HepG2 (cell line): ENCODE measurements at regions not wholly inside any gene's neighbourhood (a gene's known extent, or its start where the extent isn't known, plus 50 kb on each side); places are given as distances from the start of the nearest gene placed in this dataset.

Experiments
- CREM ChIP-seq, 2 experiments: sonication (generic) in 1 of 2; formaldehyde crosslinking in 1 of 2; IDR thresholded peaks; 2 replicates each; pipeline versions ENCODE4 v1.4.0 to v1.6.1; 2016 to 2020; ENCODE audit warnings: antibody characterized with exemption in 1 of 2, mild to moderate bottlenecking in 1 of 2, missing genetic modification reagents in 1 of 2
- MATR3 ChIP-seq: sonication (generic); formaldehyde crosslinking; IDR thresholded peaks from 2 replicates; pipeline ENCODE4 v1.4.0; 2020; ENCODE audit warnings: missing genetic modification reagents
- MYC ChIP-seq: sonication (generic); formaldehyde crosslinking; IDR thresholded peaks from 2 replicates; pipeline ENCODE4 v1.9.0; 2021; ENCODE audit warnings: missing genetic modification reagents, borderline replicate concordance
- SMAD3 ChIP-seq: sonication (generic); formaldehyde crosslinking; IDR thresholded peaks from 2 replicates; pipeline ENCODE4 v1.4.0; 2020; ENCODE audit warnings: missing genetic modification reagents
- SSRP1 ChIP-seq: IDR thresholded peaks from 2 replicates; pipeline ENCODE4 v1.6.1; 2016; ENCODE audit warnings: control low read depth
- XRCC5 ChIP-seq: fragments of 200-400 bp; formaldehyde crosslinking; optimal IDR thresholded peaks from 2 replicates; pipeline ENCODE3; 2017; ENCODE audit warnings: mild to moderate bottlenecking, low read length
- ZFP37 ChIP-seq: sonication (generic); formaldehyde crosslinking; IDR thresholded peaks from 2 replicates; pipeline ENCODE4 v1.4.0; 2020; ENCODE audit warnings: missing genetic modification reagents, borderline replicate concordance
- ZNF281 ChIP-seq: sonication (generic); formaldehyde crosslinking; IDR thresholded peaks from 2 replicates; pipeline ENCODE4 v1.4.0; 2020; ENCODE audit warnings: missing genetic modification reagents, borderline replicate concordance
- ZNF296 ChIP-seq: sonication (generic); formaldehyde crosslinking; conservative IDR thresholded peaks from 2 replicates; pipeline ENCODE4 v1.5.0; 2020; ENCODE audit warnings: mild to moderate bottlenecking, missing genetic modification reagents
- ZNF333 ChIP-seq: sonication (generic); formaldehyde crosslinking; IDR thresholded peaks from 2 replicates; pipeline ENCODE4 v1.4.0; 2020; ENCODE audit warnings: mild to moderate bottlenecking, missing genetic modification reagents, borderline replicate concordance
- ZNF563 ChIP-seq: sonication (generic); formaldehyde crosslinking; IDR thresholded peaks from 2 replicates; pipeline ENCODE4 v1.8.0; 2022; ENCODE audit warnings: mild to moderate bottlenecking, moderate library complexity, missing genetic modification reagents
- ZNF776 ChIP-seq: sonication (generic); formaldehyde crosslinking; IDR thresholded peaks from 2 replicates; pipeline ENCODE4 v1.4.0; 2020; ENCODE audit warnings: mild to moderate bottlenecking, missing genetic modification reagents
- ZNF792 ChIP-seq: IDR thresholded peaks from 2 replicates; pipeline ENCODE4 v1.6.1; 2016
- TF ChIP-seq, protein P1 (sequence below): sonication (generic); formaldehyde crosslinking; IDR thresholded peaks from 2 replicates; pipeline ENCODE4 v1.4.0; 2020; ENCODE audit warnings: missing genetic modification reagents
- TF ChIP-seq, protein P2 (sequence below): fragments of 450-650 bp; IDR thresholded peaks from 2 replicates; pipeline ENCODE4 v1.6.1; 2017; ENCODE audit warnings: mild to moderate bottlenecking
- TF ChIP-seq, protein P3 (sequence below): IDR thresholded peaks from 2 replicates; pipeline ENCODE4 v1.4.0; 2020; ENCODE audit warnings: mild to moderate bottlenecking, missing genetic modification reagents

GRCh38 chr1:213737398-213738035 lies 250.3 kb upstream of the PROX1 start (continued):
- TF ChIP-seq SSRP1 (no peak; the same call in 1 of the 2 replicates), SMAD3 (CRISPR knock-in tag) (peak; percentile 63; the same call in 1 of the 2 replicates), CREM (IDR thresholded peaks at IDR 0.05) (peak; percentile 70), CREM (CRISPR knock-in tag; IDR thresholded peaks at IDR 0.05) (no peak), ZNF792 (CRISPR knock-in tag) (peak; percentile 69; the same call in 1 of the 2 replicates), ZNF281 (CRISPR knock-in tag) (peak; percentile 53; the same call in 1 of the 2 replicates), MYC (no peak), MATR3 (no peak), ZFP37 (CRISPR knock-in tag) (no peak; the same call in 1 of the 2 replicates), XRCC5 (no peak), ZNF776 (CRISPR knock-in tag) (no peak), ZNF296 (CRISPR knock-in tag) (no peak), ZNF563 (CRISPR knock-in tag) (no peak), ZNF333 (CRISPR knock-in tag) (no peak)
- TF ChIP-seq, protein P1, sequence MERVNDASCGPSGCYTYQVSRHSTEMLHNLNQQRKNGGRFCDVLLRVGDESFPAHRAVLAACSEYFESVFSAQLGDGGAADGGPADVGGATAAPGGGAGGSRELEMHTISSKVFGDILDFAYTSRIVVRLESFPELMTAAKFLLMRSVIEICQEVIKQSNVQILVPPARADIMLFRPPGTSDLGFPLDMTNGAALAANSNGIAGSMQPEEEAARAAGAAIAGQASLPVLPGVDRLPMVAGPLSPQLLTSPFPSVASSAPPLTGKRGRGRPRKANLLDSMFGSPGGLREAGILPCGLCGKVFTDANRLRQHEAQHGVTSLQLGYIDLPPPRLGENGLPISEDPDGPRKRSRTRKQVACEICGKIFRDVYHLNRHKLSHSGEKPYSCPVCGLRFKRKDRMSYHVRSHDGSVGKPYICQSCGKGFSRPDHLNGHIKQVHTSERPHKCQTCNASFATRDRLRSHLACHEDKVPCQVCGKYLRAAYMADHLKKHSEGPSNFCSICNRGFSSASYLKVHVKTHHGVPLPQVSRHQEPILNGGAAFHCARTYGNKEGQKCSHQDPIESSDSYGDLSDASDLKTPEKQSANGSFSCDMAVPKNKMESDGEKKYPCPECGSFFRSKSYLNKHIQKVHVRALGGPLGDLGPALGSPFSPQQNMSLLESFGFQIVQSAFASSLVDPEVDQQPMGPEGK: peak; percentile 60
- TF ChIP-seq, protein P2, sequence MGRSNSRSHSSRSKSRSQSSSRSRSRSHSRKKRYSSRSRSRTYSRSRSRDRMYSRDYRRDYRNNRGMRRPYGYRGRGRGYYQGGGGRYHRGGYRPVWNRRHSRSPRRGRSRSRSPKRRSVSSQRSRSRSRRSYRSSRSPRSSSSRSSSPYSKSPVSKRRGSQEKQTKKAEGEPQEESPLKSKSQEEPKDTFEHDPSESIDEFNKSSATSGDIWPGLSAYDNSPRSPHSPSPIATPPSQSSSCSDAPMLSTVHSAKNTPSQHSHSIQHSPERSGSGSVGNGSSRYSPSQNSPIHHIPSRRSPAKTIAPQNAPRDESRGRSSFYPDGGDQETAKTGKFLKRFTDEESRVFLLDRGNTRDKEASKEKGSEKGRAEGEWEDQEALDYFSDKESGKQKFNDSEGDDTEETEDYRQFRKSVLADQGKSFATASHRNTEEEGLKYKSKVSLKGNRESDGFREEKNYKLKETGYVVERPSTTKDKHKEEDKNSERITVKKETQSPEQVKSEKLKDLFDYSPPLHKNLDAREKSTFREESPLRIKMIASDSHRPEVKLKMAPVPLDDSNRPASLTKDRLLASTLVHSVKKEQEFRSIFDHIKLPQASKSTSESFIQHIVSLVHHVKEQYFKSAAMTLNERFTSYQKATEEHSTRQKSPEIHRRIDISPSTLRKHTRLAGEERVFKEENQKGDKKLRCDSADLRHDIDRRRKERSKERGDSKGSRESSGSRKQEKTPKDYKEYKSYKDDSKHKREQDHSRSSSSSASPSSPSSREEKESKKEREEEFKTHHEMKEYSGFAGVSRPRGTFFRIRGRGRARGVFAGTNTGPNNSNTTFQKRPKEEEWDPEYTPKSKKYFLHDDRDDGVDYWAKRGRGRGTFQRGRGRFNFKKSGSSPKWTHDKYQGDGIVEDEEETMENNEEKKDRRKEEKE: no peak
- TF ChIP-seq, protein P3, sequence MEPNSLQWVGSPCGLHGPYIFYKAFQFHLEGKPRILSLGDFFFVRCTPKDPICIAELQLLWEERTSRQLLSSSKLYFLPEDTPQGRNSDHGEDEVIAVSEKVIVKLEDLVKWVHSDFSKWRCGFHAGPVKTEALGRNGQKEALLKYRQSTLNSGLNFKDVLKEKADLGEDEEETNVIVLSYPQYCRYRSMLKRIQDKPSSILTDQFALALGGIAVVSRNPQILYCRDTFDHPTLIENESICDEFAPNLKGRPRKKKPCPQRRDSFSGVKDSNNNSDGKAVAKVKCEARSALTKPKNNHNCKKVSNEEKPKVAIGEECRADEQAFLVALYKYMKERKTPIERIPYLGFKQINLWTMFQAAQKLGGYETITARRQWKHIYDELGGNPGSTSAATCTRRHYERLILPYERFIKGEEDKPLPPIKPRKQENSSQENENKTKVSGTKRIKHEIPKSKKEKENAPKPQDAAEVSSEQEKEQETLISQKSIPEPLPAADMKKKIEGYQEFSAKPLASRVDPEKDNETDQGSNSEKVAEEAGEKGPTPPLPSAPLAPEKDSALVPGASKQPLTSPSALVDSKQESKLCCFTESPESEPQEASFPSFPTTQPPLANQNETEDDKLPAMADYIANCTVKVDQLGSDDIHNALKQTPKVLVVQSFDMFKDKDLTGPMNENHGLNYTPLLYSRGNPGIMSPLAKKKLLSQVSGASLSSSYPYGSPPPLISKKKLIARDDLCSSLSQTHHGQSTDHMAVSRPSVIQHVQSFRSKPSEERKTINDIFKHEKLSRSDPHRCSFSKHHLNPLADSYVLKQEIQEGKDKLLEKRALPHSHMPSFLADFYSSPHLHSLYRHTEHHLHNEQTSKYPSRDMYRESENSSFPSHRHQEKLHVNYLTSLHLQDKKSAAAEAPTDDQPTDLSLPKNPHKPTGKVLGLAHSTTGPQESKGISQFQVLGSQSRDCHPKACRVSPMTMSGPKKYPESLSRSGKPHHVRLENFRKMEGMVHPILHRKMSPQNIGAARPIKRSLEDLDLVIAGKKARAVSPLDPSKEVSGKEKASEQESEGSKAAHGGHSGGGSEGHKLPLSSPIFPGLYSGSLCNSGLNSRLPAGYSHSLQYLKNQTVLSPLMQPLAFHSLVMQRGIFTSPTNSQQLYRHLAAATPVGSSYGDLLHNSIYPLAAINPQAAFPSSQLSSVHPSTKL: peak; percentile 96
